HepG2 (cell line): ENCODE measurements at regions not wholly inside any gene's neighbourhood (a gene's known extent, or its start where the extent isn't known, plus 50 kb on each side); places are given as distances from the start of the nearest gene placed in this dataset.

ENCODE experiments used
- ATAC-seq: fragments of 200-7000 bp; cut with Tn5 transposase; 3 replicates; pipeline ENCODE4 v1.9.1; 2020; ENCODE audit warnings: mild to moderate bottlenecking, moderate library complexity
- BruUV-seq: library from RNA; stranded (reverse); fragments of 400-500 nt; replicated peaks from 2 replicates; lab custom pipeline; 2021; lab: Mats Ljungman, UMichigan
- CTCF ChIA-PET: fragments of 300-600 bp; formaldehyde crosslinking; extraction: SDS; loops from one replicate; lab custom pipeline; 2021; ENCODE audit warnings: low total read pairs, inconsistent platforms, low intra/inter-chr PET ratio; lab: Yijun Ruan, JAX
- POLR2A ChIA-PET: fragments of 350-600 bp; sonication (Branson Sonifier 250); formaldehyde crosslinking; loops from one replicate; lab custom pipeline; 2020; ENCODE audit warnings: antibody characterized with exemption, inconsistent platforms; lab: Yijun Ruan, JAX
- DNase-seq: peaks from one replicate; pipeline ENCODE4 v3.0.0-alpha.2; 2015; ENCODE audit warnings: low spot score
- FAIRE-seq: peaks from 3 replicates; lab custom pipeline; 2011; peaks lifted over from hg19 to GRCh38; lab: Jason Lieb, UNC
- H2AFZ ChIP-seq: one replicate; pipeline ENCODE4 v1.6.1; 2011; ENCODE audit warnings: low read length, inconsistent platforms
- H3K27ac ChIP-seq: fragments of 300-600 bp; 3 replicates; pipeline ENCODE4 v1.8.0; 2011; ENCODE audit warnings: mixed run types, mild to moderate bottlenecking, mixed read lengths, low read length, inconsistent platforms; ENCODE audit not compliant: insufficient read depth; ENCODE audit errors: extremely low read length
- H3K27me3 ChIP-seq, 2 experiments: fragments of 200-600 bp in 1 of 2; 2 replicates in 1 of 2; 3 replicates in 1 of 2; pipeline versions ENCODE4 v1.6.0 to v1.8.0; 2011; ENCODE audit warnings: low read length in 2 of 2, mild to moderate bottlenecking in 2 of 2, moderate library complexity in 2 of 2, inconsistent platforms in 1 of 2; ENCODE audit not compliant: insufficient read depth in 2 of 2, control insufficient read depth in 1 of 2
- H3K36me3 ChIP-seq, 2 experiments: fragments of 200-600 bp in 1 of 2; replicated peaks in 1 of 2; 2 replicates in 1 of 2; 3 replicates in 1 of 2; pipeline versions ENCODE4 v1.5.1 to v1.8.0; 2011; ENCODE audit warnings: low read length in 2 of 2, inconsistent platforms in 1 of 2; ENCODE audit not compliant: insufficient read depth in 2 of 2, control insufficient read depth in 1 of 2
- H3K4me1 ChIP-seq: 2 replicates; pipeline ENCODE4 v1.5.1; 2012; ENCODE audit warnings: low read length, inconsistent platforms; ENCODE audit not compliant: insufficient read depth
- H3K4me2 ChIP-seq: 2 replicates; pipeline ENCODE4 v1.6.0; 2011; ENCODE audit warnings: low read depth, low read length, inconsistent platforms
- H3K4me3 ChIP-seq, 3 experiments: fragments of 200-600 bp in 1 of 3; sonication (generic), shearing (Covaris generic) in 1 of 3; replicated peaks in 1 of 3; 2 replicates each; pipeline ENCODE4 v1.5.1; 2011 to 2016; ENCODE audit warnings: low read length in 3 of 3, inconsistent platforms in 2 of 3, low read depth in 2 of 3, mild to moderate bottlenecking in 2 of 3, control low read depth in 1 of 3, mixed read lengths in 1 of 3; ENCODE audit not compliant: insufficient read depth in 1 of 3
- H3K79me2 ChIP-seq: one replicate; pipeline ENCODE4 v1.6.1; 2011; ENCODE audit warnings: low read length, inconsistent platforms; ENCODE audit not compliant: insufficient read depth
- H3K9ac ChIP-seq: 2 replicates; pipeline ENCODE4 v1.6.0; 2011; ENCODE audit warnings: mild to moderate bottlenecking, low read depth, low read length, inconsistent platforms; ENCODE audit not compliant: insufficient read depth
- H3K9me3 ChIP-seq: 2 replicates; pipeline ENCODE4 v1.5.1; 2012; ENCODE audit warnings: mild to moderate bottlenecking, low read length
- H4K20me1 ChIP-seq: 2 replicates; pipeline ENCODE4 v1.6.0; 2011; ENCODE audit warnings: inconsistent platforms, mild to moderate bottlenecking, low read length, moderate library complexity; ENCODE audit not compliant: insufficient read depth
- AGO2 ChIP-seq: fragments of 200-400 bp; formaldehyde crosslinking; optimal IDR thresholded peaks from 2 replicates; pipeline ENCODE3; 2017; ENCODE audit warnings: mild to moderate bottlenecking, low read depth, low read length, moderate library complexity
- CERS6 ChIP-seq: sonication (generic); formaldehyde crosslinking; IDR thresholded peaks from 2 replicates; pipeline ENCODE4 v1.5.0; 2020; ENCODE audit warnings: missing genetic modification reagents
- DNMT3B ChIP-seq: conservative IDR thresholded peaks from 2 replicates; pipeline ENCODE4 v1.6.1; 2016; ENCODE audit warnings: missing biosample characterization, control low read depth
- ELF4 ChIP-seq: sonication (generic); formaldehyde crosslinking; IDR thresholded peaks from 2 replicates; pipeline ENCODE4 v1.5.0; 2020; ENCODE audit warnings: missing genetic modification reagents, mild to moderate bottlenecking, moderate library complexity, borderline replicate concordance
- ETV6 ChIP-seq: sonication (generic); formaldehyde crosslinking; conservative IDR thresholded peaks from 2 replicates; pipeline ENCODE4 v1.4.0; 2020; ENCODE audit warnings: missing genetic modification reagents
- HOXD1 ChIP-seq: sonication (generic); formaldehyde crosslinking; IDR thresholded peaks from 2 replicates; pipeline ENCODE4 v1.5.0; 2020; ENCODE audit warnings: missing genetic modification reagents
- PHF5A ChIP-seq: IDR thresholded peaks from one replicate; pipeline ENCODE4 v1.6.1; 2018; ENCODE audit warnings: low read depth, missing genetic modification reagents; ENCODE audit not compliant: unreplicated experiment
- SCMH1 ChIP-seq: sonication (generic); formaldehyde crosslinking; IDR thresholded peaks from 2 replicates; pipeline ENCODE4 v1.9.0; 2021; ENCODE audit warnings: missing genetic modification reagents, mild to moderate bottlenecking, borderline replicate concordance
- ZBTB14 ChIP-seq: sonication (generic); formaldehyde crosslinking; IDR thresholded peaks from 2 replicates; pipeline ENCODE4 v1.4.0; 2020; ENCODE audit warnings: missing genetic modification reagents
- ZNF160 ChIP-seq: sonication (generic); formaldehyde crosslinking; IDR thresholded peaks from 2 replicates; pipeline ENCODE4 v1.8.0; 2022; ENCODE audit warnings: mild to moderate bottlenecking, inconsistent platforms, missing genetic modification reagents
- ZNF530 ChIP-seq: sonication (generic); formaldehyde crosslinking; IDR thresholded peaks from 2 replicates; pipeline ENCODE4 v1.5.0; 2020; ENCODE audit warnings: low read depth, mild to moderate bottlenecking, missing genetic modification reagents
- ZNF546 ChIP-seq: sonication (generic); formaldehyde crosslinking; conservative IDR thresholded peaks from 2 replicates; pipeline ENCODE4 v1.8.1; 2023; ENCODE audit warnings: mild to moderate bottlenecking, missing genetic modification reagents
- ZNF567 ChIP-seq: sonication (generic); formaldehyde crosslinking; IDR thresholded peaks from 2 replicates; pipeline ENCODE4 v1.8.1; 2023; ENCODE audit warnings: mild to moderate bottlenecking, missing genetic modification reagents, borderline replicate concordance
- ZNF605 ChIP-seq: sonication (generic); formaldehyde crosslinking; IDR thresholded peaks from 2 replicates; pipeline ENCODE4 v1.8.0; 2022; ENCODE audit warnings: mild to moderate bottlenecking, missing genetic modification reagents
- ZNF687 ChIP-seq: sonication (generic); formaldehyde crosslinking; IDR thresholded peaks from 2 replicates; pipeline ENCODE4 v1.5.1; 2020; ENCODE audit warnings: mild to moderate bottlenecking, missing genetic modification reagents, moderate library complexity
- ZNF761 ChIP-seq: sonication (generic); formaldehyde crosslinking; conservative IDR thresholded peaks from 2 replicates; pipeline ENCODE4 v1.4.0; 2020; ENCODE audit warnings: mild to moderate bottlenecking, missing genetic modification reagents
- ZUFSP ChIP-seq: sonication (generic); formaldehyde crosslinking; IDR thresholded peaks from 2 replicates; pipeline ENCODE4 v1.9.0; 2021; ENCODE audit warnings: missing genetic modification reagents, mild to moderate bottlenecking, borderline replicate concordance
- WGBS: methylation state at CpG from one replicate; pipeline ENCODE4 v1.1.6; 2017; ENCODE audit warnings: low lambda C conversion rate; 5-methylcytosine and 5-hydroxymethylcytosine counted together
- in situ Hi-C: cut with HindIII; loops from 2 replicates; pipeline ENCODE4 v1.10.0; 2017; ENCODE audit warnings: low pct_unique_long_range_greater_than_20kb; ENCODE audit not compliant: extremely low pct_ligation_motif_present
- intact Hi-C: fragments of 100-400 bp; cut with micrococcal nuclease; formaldehyde crosslinking; loops from one replicate; pipeline ENCODE4 v1.10.0; 2022; ENCODE audit not compliant: unreplicated experiment

- in situ Hi-C loops (no loop called here), intact Hi-C loops (no loop called here)
- ChIA-PET CTCF (no interaction called here), POLR2A (no interaction called here)
- WGBS = 33% methylated on average over 3 of the region's 3 CpGs
- no peak for ATAC-seq
- no peak for DNase-seq
- no peaks in the 10 kb centered on the region for H3K79me2 ChIP-seq
- no peaks in the 10 kb centered on the region for H4K20me1 ChIP-seq
- peaks cover 25% of the 10 kb centered on the region for H3K9me3 ChIP-seq
- TF ChIP-seq ZNF761 (CRISPR knock-in tag) (no peak), SCMH1 (CRISPR knock-in tag) (no peak), CERS6 (CRISPR knock-in tag) (no peak), DNMT3B (no peak), ZNF567 (CRISPR knock-in tag) (no peak), ZBTB14 (CRISPR knock-in tag) (no peak), ETV6 (CRISPR knock-in tag) (no peak), AGO2 (no peak), ZNF605 (CRISPR knock-in tag) (no peak), ZNF546 (CRISPR knock-in tag) (no peak), PHF5A (CRISPR knock-in tag) (no peak), ZUFSP (CRISPR knock-in tag) (no peak), HOXD1 (no peak), ZNF160 (CRISPR knock-in tag) (no peak), ZNF530 (no peak), ZNF687 (CRISPR knock-in tag) (no peak), ELF4 (CRISPR knock-in tag) (no peak)
- H3K4me1 ChIP-seq = no peaks in the 10 kb centered on the region
- no peak for FAIRE-seq
- no peak overlapping the region for H3K4me3 ChIP-seq
- no peak overlapping the region for H2AFZ ChIP-seq
- no peaks in the 10 kb centered on the region for H3K27me3 ChIP-seq
- H3K4me2 ChIP-seq = no peak overlapping the region
- BruUV-seq = no TSS peak
- H3K27ac ChIP-seq = no peak overlapping the region
- no peaks in the 10 kb centered on the region for H3K36me3 ChIP-seq
- H3K9ac ChIP-seq = no peak overlapping the region
Measured at GRCh38 chr13:80630685-80631121, 289.8 kb upstream of the SPRY2 start.
